ENCODE measurements at regions not wholly inside any gene's neighbourhood (a gene's known extent, or its start where the extent isn't known, plus 50 kb on each side); places are given as distances from the start of the nearest gene placed in this dataset.

DNA sequence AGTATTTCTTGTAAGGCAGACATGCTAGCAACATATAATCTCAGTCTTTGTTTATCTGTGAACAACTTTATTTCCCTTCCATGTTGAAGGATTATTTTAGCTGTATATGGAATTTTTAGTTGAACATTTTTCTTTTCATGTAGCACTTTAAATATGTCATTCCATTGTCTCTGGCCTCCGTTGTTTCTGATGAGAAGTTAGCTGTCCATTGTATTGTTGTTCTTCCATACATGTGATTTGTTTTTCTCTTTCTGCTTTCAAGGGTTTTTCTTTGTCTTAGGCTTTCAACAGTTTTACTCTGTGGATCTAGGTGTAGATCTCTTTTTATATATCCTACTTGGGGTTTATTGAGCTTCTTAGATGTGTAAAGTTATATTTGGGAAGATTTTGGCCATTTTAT, 66.3 kb upstream of the COMTD1 start:
- TF ChIP-seq POLR2AphosphoS5 (IDR thresholded peaks at IDR 0.05) (no peak), POLR2A (IDR thresholded peaks at IDR 0.05; ENCODE audit: low read depth) (no peak), CTCF (IDR thresholded peaks at IDR 0.05) (no peak), EP300 (IDR thresholded peaks at IDR 0.05) (no peak)

Data from esophagus muscularis mucosa (tissue), 4 donors.